K562 (cell line): ENCODE measurements at regions not wholly inside any gene's neighbourhood (a gene's known extent, or its start where the extent isn't known, plus 50 kb on each side); places are given as distances from the start of the nearest gene placed in this dataset.

Source experiments
- ATAC-seq: fragments of 200-7000 bp; cut with Tn5 transposase; 3 replicates; pipeline ENCODE4 v1.9.1; 2020; ENCODE audit warnings: moderate library complexity
- BruUV-seq: library from RNA; stranded (reverse); fragments of 400-500 nt; replicated peaks from 2 replicates; lab custom pipeline; 2021; lab: Mats Ljungman, UMichigan
- CTCF ChIA-PET: fragments of 300-600 bp; formaldehyde crosslinking; extraction: SDS; loops from one replicate; lab custom pipeline; 2021; ENCODE audit warnings: low intra/inter-chr PET ratio; lab: Yijun Ruan, JAX
- POLR2A ChIA-PET: fragments of 300-600, 350-650 bp; sonication (Branson Sonifier 250); formaldehyde crosslinking; extraction: SDS; loops from one replicate; lab custom pipeline; 2021; ENCODE audit warnings: antibody characterized with exemption, inconsistent platforms; lab: Yijun Ruan, JAX
- DNase-seq, 4 experiments: peaks; one replicate each; pipeline versions ENCODE4 v3.0.0 to v3.0.0-alpha.2; 2011 to 2018; ENCODE audit warnings: low spot score in 3 of 4, mixed read lengths in 3 of 4; ENCODE audit errors: extremely low read depth in 1 of 4
- FAIRE-seq: peaks from 2 replicates; lab custom pipeline; 2011; peaks lifted over from hg19 to GRCh38; lab: Jason Lieb, UNC
- H2AFZ ChIP-seq: 2 replicates; pipeline ENCODE4 v1.6.0; 2011; ENCODE audit warnings: low read depth, low read length, control low read depth, inconsistent platforms
- H3K27ac ChIP-seq: fragments of 200-600 bp; 3 replicates; pipeline ENCODE4 v1.8.0; 2011; ENCODE audit warnings: low read depth, mild to moderate bottlenecking, control low read depth, inconsistent platforms, low read length, moderate library complexity, mixed read lengths; ENCODE audit errors: extremely low read depth
- H3K27me3 ChIP-seq, 2 experiments: fragments of 300-600 bp in 1 of 2; 2 replicates in 1 of 2; 3 replicates in 1 of 2; pipeline versions ENCODE4 v1.6.0 to v1.8.0; 2011; ENCODE audit warnings: inconsistent platforms in 2 of 2, low read length in 2 of 2, mild to moderate bottlenecking in 1 of 2, mixed read lengths in 1 of 2, moderate library complexity in 1 of 2; ENCODE audit not compliant: control insufficient read depth in 2 of 2, insufficient read depth in 2 of 2
- H3K36me3 ChIP-seq: fragments of 300-600 bp; 3 replicates; pipeline ENCODE4 v1.8.0; 2011; ENCODE audit warnings: mild to moderate bottlenecking, low read length, inconsistent platforms; ENCODE audit not compliant: control insufficient read depth, insufficient read depth
- H3K4me1 ChIP-seq, 2 experiments: fragments of 200-600 bp in 1 of 2; replicated peaks in 1 of 2; 2 replicates in 1 of 2; 3 replicates in 1 of 2; pipeline versions ENCODE4 v1.5.1 to v1.8.0; 2011; ENCODE audit warnings: inconsistent platforms in 2 of 2, low read length in 2 of 2, mild to moderate bottlenecking in 1 of 2, mixed read lengths in 1 of 2, moderate library complexity in 1 of 2; ENCODE audit not compliant: control insufficient read depth in 2 of 2, insufficient read depth in 2 of 2
- H3K4me2 ChIP-seq: 2 replicates; pipeline ENCODE4 v1.6.1; 2011; ENCODE audit warnings: low read length, control low read depth, inconsistent platforms, mixed read lengths; ENCODE audit not compliant: insufficient read depth
- H3K4me3 ChIP-seq: fragments of 200-600 bp; sonication (generic), shearing (Covaris generic); 2 replicates; pipeline ENCODE4 v1.5.1; 2016; ENCODE audit warnings: control low read depth, inconsistent platforms
- H3K79me2 ChIP-seq: fragments of 200-600 bp; 3 replicates; pipeline ENCODE4 v1.8.0; 2011; ENCODE audit warnings: low read length, inconsistent platforms; ENCODE audit not compliant: control insufficient read depth, insufficient read depth
- H3K9ac ChIP-seq, 2 experiments: 2 replicates each; pipeline versions ENCODE4 v1.6.0 to v1.6.1; 2011; ENCODE audit warnings: low read depth in 2 of 2, low read length in 2 of 2, control low read depth in 1 of 2, inconsistent platforms in 1 of 2, mild to moderate bottlenecking in 1 of 2, mixed read lengths in 1 of 2; ENCODE audit not compliant: insufficient read depth in 1 of 2
- H3K9me1 ChIP-seq: one replicate; pipeline ENCODE4 v1.6.0; 2011; ENCODE audit warnings: inconsistent platforms, mild to moderate bottlenecking, low read length, moderate library complexity; ENCODE audit not compliant: control insufficient read depth, insufficient read depth
- H3K9me3 ChIP-seq: replicated peaks from 2 replicates; pipeline ENCODE4 v1.5.1; 2011; ENCODE audit warnings: low read depth, low read length, inconsistent platforms; ENCODE audit not compliant: control insufficient read depth, insufficient read depth
- H4K20me1 ChIP-seq: replicated peaks from 2 replicates; pipeline ENCODE4 v1.6.1; 2011; ENCODE audit warnings: low read length, inconsistent platforms, mixed read lengths; ENCODE audit not compliant: control insufficient read depth, insufficient read depth
- ATF2 ChIP-seq: sonication (generic); formaldehyde crosslinking; IDR thresholded peaks from 2 replicates; pipeline ENCODE4 v1.8.1; 2022; ENCODE audit warnings: missing genetic modification reagents
- EWSR1 ChIP-seq: fragments of 450-650 bp; IDR thresholded peaks from 2 replicates; pipeline ENCODE4 v1.6.1; 2018; ENCODE audit warnings: borderline replicate concordance, mild to moderate bottlenecking, low read depth, moderate library complexity; ENCODE audit not compliant: partially characterized antibody
- FOXP1 ChIP-seq: sonication (generic); formaldehyde crosslinking; IDR thresholded peaks from 2 replicates; pipeline ENCODE4 v1.8.0; 2022; ENCODE audit warnings: mild to moderate bottlenecking, missing genetic modification reagents
- GTF2F1 ChIP-seq: IDR thresholded peaks from 2 replicates; pipeline ENCODE4 v1.6.1; 2011; ENCODE audit warnings: low read depth, low read length, improper control_type of control experiment
- KAT2B ChIP-seq: IDR thresholded peaks from one replicate; pipeline ENCODE4 v1.6.1; 2012; ENCODE audit warnings: low read depth, mild to moderate bottlenecking, control low read depth, inconsistent platforms, low read length, moderate library complexity
- NCOA4 ChIP-seq: fragments of 450-650 bp; IDR thresholded peaks from 2 replicates; pipeline ENCODE4 v1.6.1; 2018; ENCODE audit warnings: mild to moderate bottlenecking; ENCODE audit not compliant: partially characterized antibody
- POLR2G ChIP-seq: fragments of 200-400 bp; formaldehyde crosslinking; IDR thresholded peaks from 2 replicates; pipeline ENCODE4 v1.6.1; 2017; ENCODE audit warnings: low read depth, mild to moderate bottlenecking, antibody characterized with exemption, low read length, moderate library complexity
- SMAD2 ChIP-seq: fragments of 150-350 bp; IDR thresholded peaks from 2 replicates; pipeline ENCODE4 v1.6.1; 2014; ENCODE audit warnings: low read depth, mild to moderate bottlenecking, low read length
- SNRNP70 ChIP-seq: fragments of 200-400 bp; formaldehyde crosslinking; optimal IDR thresholded peaks from 2 replicates; pipeline ENCODE3; 2017; ENCODE audit warnings: low read depth, low read length
- SREBF1 ChIP-seq: fragments of 150-350 bp; IDR thresholded peaks from 2 replicates; pipeline ENCODE4 v1.6.1; 2014; ENCODE audit warnings: antibody characterized with exemption, low read depth, low read length, borderline replicate concordance
- THAP12 ChIP-seq: fragments of 250-450 bp; sonication (Bioruptor Pico); IDR thresholded peaks from 2 replicates; pipeline ENCODE4 v1.9.0; 2021; ENCODE audit warnings: mild to moderate bottlenecking, inconsistent platforms
- ZNF253 ChIP-seq: fragments of 250-450 bp; sonication (Bioruptor Pico); conservative IDR thresholded peaks from 2 replicates; pipeline ENCODE4 v1.6.1; 2021; ENCODE audit warnings: mild to moderate bottlenecking
- ZNF384 ChIP-seq: IDR thresholded peaks from 2 replicates; pipeline ENCODE4 v1.6.1; 2012; ENCODE audit warnings: low read depth, low read length, improper control_type of control experiment
- ZNF589 ChIP-seq: fragments of 200-800 bp; sonication (Bioruptor generic); IDR thresholded peaks from 2 replicates; pipeline ENCODE4 v1.6.1; 2016; ENCODE audit warnings: low read depth, missing genetic modification characterization, missing compliant biosample characterization
- ZNF780A ChIP-seq: fragments of 250-450 bp; sonication (Bioruptor Pico); IDR thresholded peaks from 2 replicates; pipeline ENCODE4 v1.5.0; 2021; ENCODE audit warnings: mild to moderate bottlenecking
- WGBS: fragments of 100-300 bp; shearing (Covaris generic); methylation state at CpG from one replicate; pipeline ENCODE4 v1.1.6; 2016; ENCODE audit warnings: low coverage, mixed read lengths; ENCODE audit not compliant: insufficient coverage; ENCODE audit errors: missing lambda C conversion rate; 5-methylcytosine and 5-hydroxymethylcytosine counted together
- in situ Hi-C: fragments of 300-500 bp; cut with MboI; formaldehyde crosslinking; loops from 4 replicates; pipeline ENCODE4 v1.15.0; 2018; ENCODE audit warnings: inconsistent platforms, mixed read lengths
- intact Hi-C: fragments of 100-400 bp; cut with micrococcal nuclease; formaldehyde crosslinking; loops from 2 replicates; pipeline ENCODE4 v1.14.2; 2022
- TF ChIP-seq, protein P1 (sequence below): fragments of 450-650 bp; IDR thresholded peaks from 2 replicates; pipeline ENCODE4 v1.7.1; 2018; ENCODE audit warnings: mild to moderate bottlenecking, low read depth; ENCODE audit not compliant: partially characterized antibody

DNA sequence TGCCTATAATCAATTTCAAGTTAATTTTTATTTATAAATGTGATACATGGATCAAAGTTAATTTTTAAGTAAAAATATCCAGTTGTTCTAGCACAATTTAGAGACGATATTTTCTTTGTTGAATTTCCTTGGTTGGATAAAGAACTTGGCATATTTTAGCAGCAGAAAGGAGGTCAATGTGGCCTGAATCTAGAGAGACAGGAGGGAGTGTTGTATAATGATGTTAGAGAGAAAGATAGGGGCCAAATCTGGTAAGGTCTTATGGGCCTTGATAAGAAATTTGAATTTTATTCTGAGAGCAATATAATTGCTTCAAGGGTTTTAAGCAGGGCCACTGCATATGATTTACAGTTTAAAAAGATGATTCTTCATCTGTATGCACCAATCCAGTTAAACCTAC, 79.4 kb upstream of the OGFRL1 start:
- H3K4me1 ChIP-seq: no peaks in the 10 kb centered on the region
- no peak for DNase-seq
- no peak overlapping the region for H3K9ac ChIP-seq
- H3K9me3 ChIP-seq: no peaks in the 10 kb centered on the region
- ChIA-PET POLR2A (no interaction called here), CTCF (no interaction called here)
- no peak overlapping the region for H2AFZ ChIP-seq
- no peaks in the 10 kb centered on the region for H3K9me1 ChIP-seq
- H3K4me2 ChIP-seq: no peak overlapping the region
- WGBS: 0% methylated on average over 1 of the region's 1 CpG
- intact Hi-C loops (no loop called here), in situ Hi-C loops (no loop called here)
- no peaks in the 10 kb centered on the region for H3K27me3 ChIP-seq
- no TSS peak for BruUV-seq
- TF ChIP-seq, protein P1, sequence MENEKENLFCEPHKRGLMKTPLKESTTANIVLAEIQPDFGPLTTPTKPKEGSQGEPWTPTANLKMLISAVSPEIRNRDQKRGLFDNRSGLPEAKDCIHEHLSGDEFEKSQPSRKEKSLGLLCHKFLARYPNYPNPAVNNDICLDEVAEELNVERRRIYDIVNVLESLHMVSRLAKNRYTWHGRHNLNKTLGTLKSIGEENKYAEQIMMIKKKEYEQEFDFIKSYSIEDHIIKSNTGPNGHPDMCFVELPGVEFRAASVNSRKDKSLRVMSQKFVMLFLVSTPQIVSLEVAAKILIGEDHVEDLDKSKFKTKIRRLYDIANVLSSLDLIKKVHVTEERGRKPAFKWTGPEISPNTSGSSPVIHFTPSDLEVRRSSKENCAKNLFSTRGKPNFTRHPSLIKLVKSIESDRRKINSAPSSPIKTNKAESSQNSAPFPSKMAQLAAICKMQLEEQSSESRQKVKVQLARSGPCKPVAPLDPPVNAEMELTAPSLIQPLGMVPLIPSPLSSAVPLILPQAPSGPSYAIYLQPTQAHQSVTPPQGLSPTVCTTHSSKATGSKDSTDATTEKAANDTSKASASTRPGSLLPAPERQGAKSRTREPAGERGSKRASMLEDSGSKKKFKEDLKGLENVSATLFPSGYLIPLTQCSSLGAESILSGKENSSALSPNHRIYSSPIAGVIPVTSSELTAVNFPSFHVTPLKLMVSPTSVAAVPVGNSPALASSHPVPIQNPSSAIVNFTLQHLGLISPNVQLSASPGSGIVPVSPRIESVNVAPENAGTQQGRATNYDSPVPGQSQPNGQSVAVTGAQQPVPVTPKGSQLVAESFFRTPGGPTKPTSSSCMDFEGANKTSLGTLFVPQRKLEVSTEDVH: no peak
- TF ChIP-seq NCOA4 (no peak), EWSR1 (no peak), ZNF253 (CRISPR knock-in tag) (no peak), ZNF384 (no peak), ZNF589 (CRISPR knock-in tag) (no peak), FOXP1 (no peak), KAT2B (no peak), THAP12 (CRISPR knock-in tag) (no peak), SNRNP70 (no peak), POLR2G (no peak), GTF2F1 (no peak), SREBF1 (no peak), ATF2 (no peak), SMAD2 (no peak), ZNF780A (no peak)
- H3K36me3 ChIP-seq: no peaks in the 10 kb centered on the region
- no peaks in the 10 kb centered on the region for H4K20me1 ChIP-seq
- FAIRE-seq: no peak
- H3K27ac ChIP-seq: no peak overlapping the region
- ATAC-seq: no peak
- no peak overlapping the region for H3K4me3 ChIP-seq
- H3K79me2 ChIP-seq: no peaks in the 10 kb centered on the region
